ENCODE measurements at regions not wholly inside any gene's neighbourhood (a gene's known extent, or its start where the extent isn't known, plus 50 kb on each side); places are given as distances from the start of the nearest gene placed in this dataset.

DNA sequence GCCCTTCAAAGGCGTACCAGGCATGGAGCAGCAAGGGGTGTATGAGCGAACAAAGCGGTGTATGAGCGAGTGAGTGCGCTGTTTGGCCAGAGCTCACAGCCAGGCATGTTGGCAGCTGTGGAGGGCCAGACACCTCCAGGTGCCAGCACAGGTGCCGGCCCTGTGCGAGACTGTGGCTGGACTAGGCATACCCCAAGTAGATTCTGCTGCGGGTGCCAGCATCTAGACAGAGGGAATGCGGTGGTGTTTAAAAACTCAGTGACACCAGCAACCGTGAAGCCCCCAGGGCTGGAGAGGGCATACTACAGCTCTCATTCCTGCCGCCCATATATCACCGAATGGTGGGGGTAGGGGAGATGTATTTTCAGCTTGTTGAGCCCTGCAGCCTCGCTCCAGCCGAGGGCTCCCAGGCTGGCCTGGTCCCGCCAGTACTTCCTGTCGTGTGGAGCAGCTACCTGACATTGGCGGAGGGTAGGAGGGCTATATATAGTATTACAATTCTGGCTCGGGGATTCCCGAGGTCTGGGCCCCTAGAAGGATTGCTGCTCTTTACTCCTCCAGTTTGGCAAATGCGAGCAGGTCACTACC lies 1829.6 kb upstream of the NUDT12 start:
- no peak for TF ChIP-seq ELF4 (IDR thresholded peaks at IDR 0.05)
- TF ChIP-seq FOXA1 (IDR thresholded peaks at IDR 0.05): no peak

Data from HEK293T (cell line).